ENCODE measurements at regions not wholly inside any gene's neighbourhood (a gene's known extent, or its start where the extent isn't known, plus 50 kb on each side); places are given as distances from the start of the nearest gene placed in this dataset.

- DNase-seq (ENCODE audit: low read depth): no peak
Measured at GRCh38 chr6:19036196-19036555, 649.0 kb downstream of the RNF144B start.

DNA sequence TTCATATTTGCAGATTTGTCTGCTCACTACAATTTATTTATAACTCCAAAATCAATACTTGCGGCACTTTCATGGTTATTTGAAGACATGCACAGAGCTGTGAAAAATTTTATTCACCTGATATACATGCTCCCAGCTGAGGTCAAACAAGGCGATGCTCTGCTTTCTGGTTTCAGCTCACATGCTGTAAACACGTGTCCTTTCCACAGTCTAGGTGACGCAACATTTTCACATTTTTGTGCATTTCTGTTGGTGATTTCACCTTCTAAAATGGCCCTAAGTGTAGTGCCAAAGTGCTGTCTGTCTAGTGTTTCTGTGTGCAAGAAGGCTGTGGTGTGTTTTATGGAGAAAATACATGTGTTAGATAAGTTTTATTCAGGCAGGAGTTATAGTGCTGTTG lies 650.5 kb downstream of the RNF144B start:
- no peak for DNase-seq (ENCODE audit: low read depth)

DNA sequence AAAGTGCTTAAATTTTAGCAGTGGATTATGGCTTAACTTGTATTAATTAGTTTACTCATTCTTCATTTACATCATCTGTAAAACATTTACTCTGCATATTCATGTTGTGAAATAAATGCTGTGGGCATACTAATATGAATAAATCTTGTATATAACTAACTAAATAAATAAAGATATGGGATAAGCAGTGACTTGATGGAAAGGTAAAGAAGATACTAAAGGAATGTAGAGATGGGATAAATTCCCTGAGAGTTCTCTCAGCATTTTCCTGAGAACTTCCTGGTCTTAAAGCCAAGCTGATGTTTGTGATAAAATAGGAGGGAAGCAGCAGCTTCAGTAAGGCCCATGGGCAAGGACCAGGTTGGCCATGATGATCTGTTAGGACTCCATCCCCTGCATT lies 652.1 kb downstream of the RNF144B start:
- DNase-seq (ENCODE audit: low read depth): no peak

- no peak for DNase-seq (ENCODE audit: low read depth)
Measured at GRCh38 chr6:19041906-19042305, 654.8 kb downstream of the RNF144B start.

DNA sequence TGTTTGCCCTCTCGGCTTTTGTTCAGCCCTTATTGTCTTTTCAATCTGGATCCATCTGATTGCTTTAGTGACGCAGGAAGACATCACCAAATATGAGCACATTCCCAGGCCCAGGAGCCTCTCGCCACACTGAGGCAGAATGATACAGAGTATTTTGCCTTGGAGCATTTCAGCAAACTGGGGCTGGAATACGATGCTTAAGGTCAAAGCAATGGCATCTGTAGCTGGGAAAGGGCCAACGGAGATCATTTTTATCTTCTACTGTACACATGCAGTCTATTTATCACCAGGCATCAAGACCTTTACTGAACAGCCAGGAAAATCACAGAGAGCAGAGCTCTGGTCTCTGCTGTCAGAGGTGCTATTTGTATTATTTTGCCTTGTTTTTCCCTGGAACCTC lies 655.3 kb downstream of the RNF144B start:
- DNase-seq (ENCODE audit: low read depth): no peak

GRCh38 chr6:19050765-19051164 lies 663.6 kb downstream of the RNF144B start:
- no peak for DNase-seq (ENCODE audit: low read depth)

DNA sequence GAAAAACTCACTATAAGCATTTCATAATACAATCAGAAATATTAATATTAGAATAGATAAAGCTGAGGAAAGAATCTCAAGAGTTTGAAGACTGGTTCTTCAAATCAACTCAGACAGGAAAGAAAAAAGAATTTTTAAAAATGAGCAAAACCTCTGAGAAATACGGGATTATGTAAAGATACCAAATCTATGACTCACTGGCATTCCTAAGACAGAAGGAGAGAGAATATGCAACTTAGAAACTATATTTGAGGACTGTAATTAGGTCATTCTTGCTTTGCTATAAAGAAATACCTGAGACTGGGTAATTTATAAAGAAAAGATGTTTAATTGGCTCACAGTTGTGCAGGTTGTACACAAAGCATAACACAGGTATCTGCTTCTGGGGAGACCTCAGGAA lies 665.1 kb downstream of the RNF144B start:
- DNase-seq (ENCODE audit: low read depth): no peak

DNA sequence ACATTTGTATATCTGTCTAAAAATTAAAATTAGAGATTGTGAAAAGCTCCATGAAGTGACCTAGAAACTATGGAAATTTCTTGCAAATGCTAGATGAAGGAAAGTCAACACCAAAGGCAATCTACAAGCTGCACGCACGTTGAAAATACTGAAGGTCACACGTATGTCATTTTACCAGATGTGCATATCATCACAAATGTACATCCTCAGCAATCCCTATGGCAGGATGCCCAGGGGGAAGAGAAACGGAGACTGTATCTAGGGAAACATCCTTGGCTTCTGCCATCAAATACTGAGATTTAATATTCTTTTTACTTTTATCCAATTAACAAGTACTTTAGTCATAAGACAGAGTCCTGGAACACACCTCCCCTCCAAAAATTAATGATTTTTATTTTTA lies 672.0 kb downstream of the RNF144B start:
- DNase-seq (ENCODE audit: low read depth): no peak

GRCh38 chr6:19067165-19067564 lies 680.0 kb downstream of the RNF144B start:
- DNase-seq (ENCODE audit: low read depth): no peak

- DNase-seq (ENCODE audit: low read depth): no peak
Measured at GRCh38 chr6:19070520-19070919, 683.4 kb downstream of the RNF144B start.

- no peak for DNase-seq (ENCODE audit: low read depth)
Measured at GRCh38 chr6:19083801-19084200, 696.7 kb downstream of the RNF144B start.

GRCh38 chr6:19086480-19086879 lies 699.3 kb downstream of the RNF144B start:
- no peak for DNase-seq (ENCODE audit: low read depth)

GRCh38 chr6:19087296-19087695 lies 700.1 kb downstream of the RNF144B start:
- DNase-seq (ENCODE audit: low read depth): no peak

DNA sequence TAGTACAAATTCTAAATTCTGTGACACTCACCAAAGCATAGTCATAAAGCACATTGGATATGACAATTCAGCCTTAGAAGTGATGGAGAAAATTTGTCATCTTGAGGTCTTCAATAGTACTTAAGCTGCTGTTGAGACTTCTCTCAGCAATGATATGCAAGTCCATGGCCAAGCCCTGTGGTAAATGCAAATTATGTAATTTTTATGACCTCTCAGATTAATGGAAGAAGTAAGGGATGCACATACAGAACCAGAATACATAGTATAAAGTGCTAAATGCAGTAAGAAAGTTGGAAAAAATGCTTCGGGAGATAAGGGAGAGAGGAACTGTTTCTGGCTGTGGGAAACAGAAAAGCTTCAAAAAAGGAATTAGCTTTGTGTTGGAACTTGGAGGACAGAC lies 700.7 kb downstream of the RNF144B start:
- no peak for DNase-seq (ENCODE audit: low read depth)

DNA sequence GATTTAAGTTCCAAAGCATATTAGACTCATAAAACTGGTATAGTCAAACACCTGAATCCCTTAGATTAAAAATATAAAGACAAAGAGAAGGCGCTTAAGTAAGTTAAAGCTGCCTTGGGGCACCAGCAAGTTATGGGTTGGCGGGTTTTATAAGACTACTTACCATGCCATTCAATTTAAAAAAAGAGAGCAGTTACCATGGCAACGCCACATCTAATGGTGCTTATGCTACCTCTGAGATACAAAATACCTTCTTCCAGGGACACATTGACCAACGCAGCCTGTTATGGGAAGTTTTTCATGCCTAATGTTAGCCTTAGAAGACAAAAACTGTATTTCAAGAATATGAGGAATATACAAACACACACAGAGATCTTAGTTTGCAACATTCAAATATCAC lies 713.6 kb downstream of the RNF144B start:
- no peak for DNase-seq (ENCODE audit: low read depth)

- DNase-seq (ENCODE audit: low read depth): no peak
Measured at GRCh38 chr6:19102936-19103335, 715.8 kb downstream of the RNF144B start.

DNA sequence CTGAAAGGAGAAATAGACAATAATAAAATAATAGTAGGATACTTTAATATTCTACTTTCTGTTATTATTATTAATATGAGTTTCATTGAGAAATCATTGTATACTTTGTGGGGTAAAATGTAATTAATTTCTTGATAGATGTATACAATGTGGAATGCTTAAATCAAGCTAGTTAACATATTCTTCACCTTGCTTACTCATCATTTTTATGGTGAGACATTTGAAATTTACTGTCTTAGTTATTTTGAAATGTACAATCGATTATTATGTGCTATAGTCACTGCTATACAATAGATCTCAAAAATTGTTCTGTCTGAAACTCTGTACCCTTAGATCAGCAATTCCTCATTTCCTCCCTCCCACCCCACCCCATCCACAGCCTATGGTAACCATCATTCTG lies 720.3 kb downstream of the RNF144B start:
- no peak for DNase-seq (ENCODE audit: low read depth)

DNA sequence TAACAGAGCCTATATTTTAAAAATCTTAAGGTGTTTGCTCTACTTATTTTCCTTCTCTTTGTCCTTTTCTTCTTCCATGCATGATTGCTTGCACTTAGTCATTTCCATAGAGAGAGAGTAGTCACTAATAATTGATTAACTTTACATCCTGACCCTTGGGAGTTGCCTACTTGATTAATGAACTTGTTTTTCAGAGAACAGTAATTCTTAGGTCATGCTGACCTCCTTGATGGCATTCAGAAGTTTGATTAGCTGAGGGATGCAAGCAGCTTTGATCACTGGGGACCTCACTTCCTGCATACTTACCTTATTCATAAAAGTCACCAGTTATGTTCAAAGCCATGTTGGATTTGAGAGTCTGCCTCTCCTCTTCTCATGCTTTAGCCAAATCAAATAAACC lies 715.6 kb upstream of the ID4 start:
- DNase-seq (ENCODE audit: low read depth): no peak

DNA sequence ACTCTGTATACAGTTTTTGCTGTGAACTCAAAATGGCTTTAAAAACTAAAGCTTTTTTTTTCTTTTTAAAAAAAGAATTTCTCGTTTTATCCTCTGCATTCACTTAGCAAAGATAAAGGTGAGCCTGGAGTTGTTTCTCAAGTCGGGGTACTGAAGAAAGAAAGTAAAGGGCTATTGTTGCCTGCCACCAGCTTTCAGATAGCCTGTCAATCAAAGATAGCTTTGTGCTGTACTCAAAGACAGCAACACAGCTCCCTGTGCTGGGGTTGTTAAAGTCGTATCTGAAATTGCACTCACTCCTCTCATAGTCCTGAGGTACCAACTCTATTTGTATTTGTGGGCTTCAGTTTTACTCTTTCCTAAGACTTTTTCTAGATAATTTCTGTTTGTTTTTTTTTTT lies 710.1 kb upstream of the ID4 start:
- no peak for DNase-seq (ENCODE audit: low read depth)

DNA sequence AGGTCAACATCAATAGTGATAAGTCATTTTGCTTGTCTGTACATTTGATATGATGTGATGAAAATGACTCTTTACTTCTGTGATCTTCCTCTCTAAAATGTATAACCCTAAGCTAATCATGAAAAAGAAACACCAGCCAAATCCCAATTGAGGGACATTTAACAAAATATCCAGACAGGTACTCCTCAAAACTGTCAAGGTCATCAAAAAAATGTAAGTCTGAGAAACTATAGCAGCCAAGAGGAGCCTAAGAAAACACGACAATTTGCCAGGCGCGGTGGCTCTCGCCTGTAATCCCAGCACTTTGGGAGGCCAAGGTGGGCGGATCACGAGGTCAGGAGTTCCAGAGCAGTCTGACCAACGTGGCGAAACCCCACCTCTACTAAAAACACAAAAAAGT lies 708.5 kb upstream of the ID4 start:
- no peak for DNase-seq (ENCODE audit: low read depth)

DNA sequence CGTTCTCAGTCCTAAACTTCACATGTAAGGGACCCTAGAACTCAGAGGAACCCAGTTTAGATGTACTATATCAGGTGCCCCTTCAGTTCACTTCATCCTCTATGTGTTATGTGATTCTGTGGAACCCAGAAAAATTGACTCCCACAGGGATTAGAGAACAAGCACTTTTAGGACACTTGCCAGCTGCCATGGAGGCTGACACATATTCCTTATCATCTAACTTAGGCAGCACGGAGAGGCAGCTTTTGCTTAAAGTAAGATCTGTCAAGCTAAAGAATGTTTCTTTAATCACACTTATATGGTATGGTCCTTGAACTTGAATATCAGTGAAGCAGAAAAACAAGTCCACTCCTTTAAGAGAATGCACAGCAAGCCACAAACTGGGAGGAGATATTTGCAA lies 701.5 kb upstream of the ID4 start:
- DNase-seq (ENCODE audit: low read depth): no peak

GRCh38 chr6:19137505-19137904 lies 699.7 kb upstream of the ID4 start:
- DNase-seq (ENCODE audit: low read depth): no peak

- no peak for DNase-seq (ENCODE audit: low read depth)
Measured at GRCh38 chr6:19142275-19142674, 694.9 kb upstream of the ID4 start.

DNA sequence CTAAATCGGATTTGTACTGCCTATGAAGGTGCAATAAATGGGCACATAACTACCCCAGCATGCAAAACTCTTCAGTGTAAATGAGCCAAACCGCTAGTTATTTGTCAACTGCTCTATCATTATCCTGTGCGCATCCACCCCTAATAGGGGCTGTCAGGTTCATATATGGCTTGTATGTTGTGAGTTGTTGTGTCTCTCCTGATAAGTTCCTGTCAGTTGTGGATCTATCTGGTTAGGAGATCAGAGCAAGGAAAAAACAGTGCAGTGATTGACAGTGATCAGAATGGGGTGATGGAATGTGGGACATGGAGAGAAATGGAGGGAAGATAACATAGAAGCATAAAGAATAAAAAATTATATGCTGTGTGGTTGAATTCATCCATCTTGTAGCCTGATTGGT lies 686.9 kb upstream of the ID4 start:
- DNase-seq (ENCODE audit: low read depth): no peak

DNA sequence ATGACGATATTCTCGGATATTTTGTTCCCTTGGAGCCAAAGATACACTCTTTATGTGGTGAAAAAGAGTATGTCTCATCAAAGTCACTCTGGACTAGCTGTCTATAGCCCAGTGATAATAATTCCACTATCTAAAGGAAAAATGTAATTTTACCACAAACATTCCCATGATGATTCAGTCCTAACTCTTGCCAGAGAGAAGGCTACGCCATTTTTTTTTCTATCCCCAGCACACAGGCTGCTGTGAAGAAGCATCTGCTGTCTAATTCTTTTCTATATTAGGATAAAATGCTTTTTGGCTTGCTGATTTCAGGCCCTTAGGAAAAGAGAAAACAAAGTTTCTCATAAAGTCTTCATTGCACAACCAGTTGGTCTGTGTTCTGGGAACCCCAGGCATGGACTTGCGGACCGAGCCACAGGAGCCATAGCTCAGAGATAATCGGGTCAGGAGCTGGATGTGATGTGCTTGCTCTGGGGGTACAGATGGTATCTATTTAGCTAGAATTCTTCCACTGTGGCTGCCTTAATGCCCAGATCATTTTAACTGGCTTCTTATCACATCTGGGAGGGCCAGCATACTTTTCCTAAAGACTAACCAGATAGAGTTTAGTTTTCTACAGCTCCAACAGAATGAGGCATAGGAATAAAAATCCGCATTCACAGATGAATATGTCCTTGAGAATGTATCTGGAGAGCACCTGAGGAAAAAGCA lies 683.7 kb upstream of the ID4 start:
- no peak for DNase-seq (ENCODE audit: low read depth)
